H1 (cell line): ENCODE measurements at regions not wholly inside any gene's neighbourhood (a gene's known extent, or its start where the extent isn't known, plus 50 kb on each side); places are given as distances from the start of the nearest gene placed in this dataset.

Experiments used
- CTCF ChIA-PET: fragments of 300-600 bp; sonication (Branson Sonifier 250); formaldehyde crosslinking; loops from one replicate; lab custom pipeline; 2021; ENCODE audit not compliant: partially characterized antibody; lab: Charles Lee
- POLR2A ChIA-PET: fragments of 300-600 bp; sonication (Branson Sonifier 250); formaldehyde crosslinking; loops from one replicate; lab custom pipeline; 2021; ENCODE audit warnings: inconsistent platforms; ENCODE audit not compliant: partially characterized antibody; lab: Charles Lee
- DNase-seq, 2 experiments: peaks; one replicate each; pipeline versions ENCODE4 v3.0.0 to v3.0.0-alpha.2; 2010 to 2022; ENCODE audit warnings: low spot score in 2 of 2, low read depth in 1 of 2, mixed read lengths in 1 of 2
- FAIRE-seq: peaks from 2 replicates; lab custom pipeline; 2011; peaks lifted over from hg19 to GRCh38; lab: Jason Lieb, UNC
- H2AFZ ChIP-seq: 2 replicates; pipeline ENCODE4 v1.8.1; 2012; ENCODE audit warnings: low read length, inconsistent platforms
- H2AK5ac ChIP-seq: 2 replicates; pipeline ENCODE4 v1.6.1; 2013; ENCODE audit warnings: low read depth, low read length
- H2BK120ac ChIP-seq: replicated peaks from 2 replicates; pipeline ENCODE3; 2013; ENCODE audit warnings: low read depth, low read length, inconsistent platforms
- H2BK12ac ChIP-seq: 2 replicates; pipeline ENCODE4 v1.6.1; 2013; ENCODE audit warnings: low read depth, low read length
- H2BK15ac ChIP-seq: 2 replicates; pipeline ENCODE4 v1.6.1; 2013; ENCODE audit warnings: low read length
- H2BK20ac ChIP-seq: 2 replicates; pipeline ENCODE4 v1.6.1; 2013; ENCODE audit warnings: low read length
- H2BK5ac ChIP-seq: 2 replicates; pipeline ENCODE4 v1.6.1; 2013; ENCODE audit warnings: low read depth, low read length
- H3K14ac ChIP-seq: 2 replicates; pipeline ENCODE4 v1.6.1; 2013; ENCODE audit warnings: inconsistent platforms; ENCODE audit not compliant: insufficient read length
- H3K18ac ChIP-seq: 2 replicates; pipeline ENCODE4 v1.6.1; 2013; ENCODE audit warnings: low read length; ENCODE audit errors: extremely low read depth
- H3K23ac ChIP-seq: 2 replicates; pipeline ENCODE4 v1.6.1; 2013; ENCODE audit warnings: inconsistent platforms; ENCODE audit not compliant: insufficient read length
- H3K23me2 ChIP-seq: 2 replicates; pipeline ENCODE4 v1.6.1; 2013; ENCODE audit warnings: low read depth, low read length
- H3K27ac ChIP-seq: 2 replicates; pipeline ENCODE4 v1.6.1; 2011; ENCODE audit warnings: low read depth, low read length, inconsistent platforms
- H3K27me3 ChIP-seq, 4 experiments: replicated peaks in 1 of 4; 1 replicate in 1 of 4; 2 replicates in 3 of 4; pipeline versions ENCODE4 v1.6.1 to v1.8.1; 2011 to 2013; ENCODE audit warnings: low read length in 3 of 4, mild to moderate bottlenecking in 3 of 4, inconsistent platforms in 2 of 4, mixed read lengths in 2 of 4, moderate library complexity in 1 of 4; ENCODE audit not compliant: control insufficient read depth in 3 of 4, insufficient read depth in 3 of 4; ENCODE audit errors: extremely low read depth in 1 of 4
- H3K36me3 ChIP-seq, 4 experiments: 2 replicates each; pipeline versions ENCODE4 v1.6.1 to v1.8.1; 2011 to 2013; ENCODE audit warnings: mild to moderate bottlenecking in 4 of 4, low read length in 3 of 4, moderate library complexity in 2 of 4, control low read depth in 1 of 4, inconsistent platforms in 1 of 4; ENCODE audit not compliant: insufficient read depth in 4 of 4, control insufficient read depth in 2 of 4
- H3K4ac ChIP-seq: replicated peaks from 2 replicates; pipeline ENCODE3; 2013; ENCODE audit warnings: low read length, low read depth, mixed read lengths, inconsistent platforms; ENCODE audit not compliant: insufficient read length
- H3K4me1 ChIP-seq, 4 experiments: replicated peaks in 1 of 4; 1 replicate in 1 of 4; 2 replicates in 3 of 4; pipeline versions ENCODE4 v1.6.1 to v1.8.1; 2011 to 2013; ENCODE audit warnings: low read length in 3 of 4, inconsistent platforms in 2 of 4, mixed read lengths in 1 of 4; ENCODE audit not compliant: insufficient read depth in 4 of 4, control insufficient read depth in 3 of 4
- H3K4me2 ChIP-seq, 2 experiments: 2 replicates each; pipeline versions ENCODE4 v1.6.1 to v1.8.1; 2011 to 2013; ENCODE audit warnings: low read depth in 2 of 2, low read length in 2 of 2, control low read depth in 1 of 2, inconsistent platforms in 1 of 2, mild to moderate bottlenecking in 1 of 2; ENCODE audit not compliant: insufficient read depth in 1 of 2
- H3K4me3 ChIP-seq, 4 experiments: fragments of 200-600, 300-600 bp in 1 of 4; sonication (generic), shearing (Covaris generic), sonication (Bioruptor Twin) in 1 of 4; 2 replicates each; pipeline versions ENCODE4 v1.5.1 to v1.8.1; 2011 to 2016; ENCODE audit warnings: low read length in 4 of 4, low read depth in 3 of 4, control low read depth in 2 of 4, inconsistent platforms in 2 of 4, mild to moderate bottlenecking in 2 of 4, mixed read lengths in 1 of 4, moderate library complexity in 1 of 4; ENCODE audit not compliant: insufficient read depth in 2 of 4; ENCODE audit errors: extremely low read depth in 1 of 4
- H3K56ac ChIP-seq: replicated peaks from 2 replicates; pipeline ENCODE3; 2013; ENCODE audit warnings: low read depth, mild to moderate bottlenecking, mixed read lengths, low read length, inconsistent platforms; ENCODE audit not compliant: insufficient read length
- H3K79me1 ChIP-seq: 2 replicates; pipeline ENCODE4 v1.6.1; 2013; ENCODE audit warnings: low read depth, low read length, control low read depth
- H3K79me2 ChIP-seq, 2 experiments: 2 replicates each; pipeline versions ENCODE4 v1.6.1 to v1.8.1; 2012 to 2013; ENCODE audit warnings: low read length in 2 of 2, mild to moderate bottlenecking in 2 of 2, inconsistent platforms in 1 of 2; ENCODE audit not compliant: insufficient read depth in 2 of 2, control insufficient read depth in 1 of 2
- H3K9ac ChIP-seq, 4 experiments: replicated peaks in 1 of 4; 1 replicate in 1 of 4; 2 replicates in 3 of 4; pipeline versions ENCODE4 v1.6.1 to v1.8.1; 2011 to 2013; ENCODE audit warnings: low read depth in 3 of 4, low read length in 3 of 4, control low read depth in 2 of 4, mild to moderate bottlenecking in 2 of 4, moderate library complexity in 2 of 4, inconsistent platforms in 1 of 4; ENCODE audit errors: extremely low read depth in 1 of 4
- H3K9me3 ChIP-seq, 2 experiments: 2 replicates each; pipeline versions ENCODE4 v1.6.1 to v1.8.1; 2012 to 2013; ENCODE audit warnings: mild to moderate bottlenecking in 2 of 2, moderate library complexity in 2 of 2, control low read depth in 1 of 2, inconsistent platforms in 1 of 2, low read depth in 1 of 2, low read length in 1 of 2, mixed read lengths in 1 of 2; ENCODE audit not compliant: insufficient read depth in 2 of 2
- H4K20me1 ChIP-seq, 2 experiments: replicated peaks in 1 of 2; 2 replicates each; pipeline versions ENCODE3 to v1.8.1; 2011 to 2013; ENCODE audit warnings: inconsistent platforms in 2 of 2, low read length in 2 of 2, mild to moderate bottlenecking in 1 of 2; ENCODE audit not compliant: insufficient read depth in 2 of 2, control insufficient read depth in 1 of 2
- H4K5ac ChIP-seq: 2 replicates; pipeline ENCODE4 v1.6.1; 2013; ENCODE audit warnings: low read length, low read depth, mixed read lengths, inconsistent platforms; ENCODE audit not compliant: insufficient read length
- H4K8ac ChIP-seq: 2 replicates; pipeline ENCODE4 v1.8.0; 2013; ENCODE audit warnings: mild to moderate bottlenecking, moderate library complexity, low read length, inconsistent platforms; ENCODE audit not compliant: insufficient read depth; ENCODE audit errors: extremely low read depth
- H4K91ac ChIP-seq: replicated peaks from 2 replicates; pipeline ENCODE3; 2013; ENCODE audit warnings: low read length, mixed read lengths, inconsistent platforms; ENCODE audit not compliant: insufficient read length
- ASH2L ChIP-seq: fragments of 200-600, 300-600 bp; sonication (generic); IDR thresholded peaks from one replicate; pipeline ENCODE4 v1.7.1; 2017; ENCODE audit warnings: low read length
- BCL11A ChIP-seq, 2 experiments: IDR thresholded peaks; one replicate each; pipeline ENCODE4 v1.6.1; 2011; ENCODE audit warnings: low read depth in 2 of 2, low read length in 2 of 2, mild to moderate bottlenecking in 2 of 2
- CBX8 ChIP-seq: fragments of 300-800, 300-1000 bp; sonication (generic); IDR thresholded peaks from 2 replicates; pipeline ENCODE4 v1.7.1; 2016; ENCODE audit warnings: low read depth, low read length, borderline replicate concordance
- CTBP2 ChIP-seq: IDR thresholded peaks from 2 replicates; pipeline ENCODE4 v1.7.0; 2011; ENCODE audit warnings: borderline replicate concordance, mild to moderate bottlenecking, moderate library complexity, mixed read lengths, low read length; ENCODE audit not compliant: insufficient read depth, insufficient read length
- FOSL1 ChIP-seq: IDR thresholded peaks from 2 replicates; pipeline ENCODE4 v1.6.1; 2011; ENCODE audit warnings: mild to moderate bottlenecking, low read depth, low read length, moderate library complexity; ENCODE audit not compliant: insufficient read depth
- MAFK ChIP-seq: IDR thresholded peaks from 2 replicates; pipeline ENCODE4 v1.6.1; 2012; ENCODE audit warnings: low read depth, mild to moderate bottlenecking, improper control_type of control experiment, low read length
- NANOG ChIP-seq: IDR thresholded peaks from 2 replicates; pipeline ENCODE4 v1.6.1; 2011; ENCODE audit warnings: low read length, low read depth, mild to moderate bottlenecking, inconsistent platforms; ENCODE audit not compliant: insufficient read depth, poor library complexity, severe bottlenecking
- RBBP5 ChIP-seq: IDR thresholded peaks from 2 replicates; pipeline ENCODE4 v1.7.1; 2012; ENCODE audit warnings: low read depth, mild to moderate bottlenecking, inconsistent platforms, low read length, moderate library complexity, borderline replicate concordance
- SIRT6 ChIP-seq: IDR thresholded peaks from one replicate; pipeline ENCODE4 v1.7.1; 2012; ENCODE audit warnings: low read length, inconsistent platforms
- SP1 ChIP-seq: IDR thresholded peaks from 2 replicates; pipeline ENCODE4 v1.6.1; 2011; ENCODE audit warnings: low read depth, low read length
- SRF ChIP-seq: IDR thresholded peaks from 2 replicates; pipeline ENCODE4 v1.6.1; 2011; ENCODE audit warnings: mild to moderate bottlenecking, low read depth, low read length, moderate library complexity
- TAF1 ChIP-seq: IDR thresholded peaks from 2 replicates; pipeline ENCODE4 v1.6.1; 2011; ENCODE audit warnings: mild to moderate bottlenecking, low read depth, low read length
- TBP ChIP-seq: IDR thresholded peaks from 2 replicates; pipeline ENCODE4 v1.6.1; 2011; ENCODE audit warnings: low read depth, low read length, improper control_type of control experiment
- YY1 ChIP-seq: IDR thresholded peaks from 2 replicates; pipeline ENCODE4 v1.6.1; 2011; ENCODE audit warnings: low read depth, mild to moderate bottlenecking, low read length
- WGBS, 2 experiments: shearing (Covaris generic) in 1 of 2; methylation state at CpG; one replicate each; pipeline versions ENCODE4 v1.1.6 to v1.1.7; 2013 to 2015; ENCODE audit warnings: low lambda C conversion rate in 2 of 2, mixed read lengths in 2 of 2, inconsistent platforms in 1 of 2, low coverage in 1 of 2, missing lambda C conversion rate in 1 of 2; ENCODE audit not compliant: insufficient replicate concordance in 2 of 2, insufficient coverage in 1 of 2, insufficient read length in 1 of 2; ENCODE audit errors: extremely low coverage in 1 of 2, missing lambda C conversion rate in 1 of 2; 5-methylcytosine and 5-hydroxymethylcytosine counted together
- TF ChIP-seq, protein P1 (sequence below): IDR thresholded peaks from 2 replicates; pipeline ENCODE4 v1.6.1; 2012; ENCODE audit warnings: inconsistent platforms

GRCh38 chr12:91239481-91239880, 56.9 kb upstream of the DCN start:
- DNase-seq (no peak), FAIRE-seq (no peak)
- Histone ChIP-seq H3K4me3 (no peak overlapping the region), H2BK120ac (no peak overlapping the region), H2AK5ac (no peak overlapping the region), H3K4me1 (no peaks in the 10 kb centered on the region), H3K14ac (no peak overlapping the region), H3K9ac (no peak overlapping the region), H4K5ac (no peak overlapping the region), H2BK12ac (no peak overlapping the region), H3K36me3 (no peaks in the 10 kb centered on the region), H3K27ac (no peak overlapping the region), H2AFZ (no peak overlapping the region), H3K18ac (no peak overlapping the region), H3K23me2 (no peaks in the 10 kb centered on the region), H4K20me1 (no peaks in the 10 kb centered on the region), H3K27me3 (no peaks in the 10 kb centered on the region), H2BK20ac (no peak overlapping the region), H4K8ac (no peak overlapping the region), H3K9me3 (no peaks in the 10 kb centered on the region; a peak in 1 of 4 replicates), H3K79me2 (no peaks in the 10 kb centered on the region), H3K4me2 (no peak overlapping the region), H3K79me1 (no peaks in the 10 kb centered on the region), H3K4ac (no peak overlapping the region), H2BK15ac (no peak overlapping the region), H3K56ac (no peak overlapping the region), H4K91ac (no peak overlapping the region), H3K23ac (no peak overlapping the region), H2BK5ac (no peak overlapping the region)
- WGBS, 2 experiments: 84% methylated on average over 3 of the region's 3 CpGs; no CpG with 5 or more reads in 1 of the 2 experiments
- ChIA-PET CTCF (interaction anchor here (0.8 kb wide), 1 partner anchor 65 kb away, joined by 3 read pairs; no protein-coding TSS in a partner anchor), POLR2A (no interaction called here)
- TF ChIP-seq CBX8 (no peak), CTBP2 (no peak), ASH2L (no peak), MAFK (no peak), SIRT6 (no peak), BCL11A (IDR thresholded peaks at IDR 0.05; ENCODE audit: low read depth in 2 of 2, low read length in 2 of 2) (no peak), YY1 (no peak), NANOG (no peak), SRF (no peak), TAF1 (no peak), SP1 (no peak), FOSL1 (no peak), TBP (no peak), RBBP5 (no peak)
- TF ChIP-seq, protein P1, sequence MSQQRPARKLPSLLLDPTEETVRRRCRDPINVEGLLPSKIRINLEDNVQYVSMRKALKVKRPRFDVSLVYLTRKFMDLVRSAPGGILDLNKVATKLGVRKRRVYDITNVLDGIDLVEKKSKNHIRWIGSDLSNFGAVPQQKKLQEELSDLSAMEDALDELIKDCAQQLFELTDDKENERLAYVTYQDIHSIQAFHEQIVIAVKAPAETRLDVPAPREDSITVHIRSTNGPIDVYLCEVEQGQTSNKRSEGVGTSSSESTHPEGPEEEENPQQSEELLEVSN: no peak
